ENCODE measurements at regions not wholly inside any gene's neighbourhood (a gene's known extent, or its start where the extent isn't known, plus 50 kb on each side); places are given as distances from the start of the nearest gene placed in this dataset.

DNA sequence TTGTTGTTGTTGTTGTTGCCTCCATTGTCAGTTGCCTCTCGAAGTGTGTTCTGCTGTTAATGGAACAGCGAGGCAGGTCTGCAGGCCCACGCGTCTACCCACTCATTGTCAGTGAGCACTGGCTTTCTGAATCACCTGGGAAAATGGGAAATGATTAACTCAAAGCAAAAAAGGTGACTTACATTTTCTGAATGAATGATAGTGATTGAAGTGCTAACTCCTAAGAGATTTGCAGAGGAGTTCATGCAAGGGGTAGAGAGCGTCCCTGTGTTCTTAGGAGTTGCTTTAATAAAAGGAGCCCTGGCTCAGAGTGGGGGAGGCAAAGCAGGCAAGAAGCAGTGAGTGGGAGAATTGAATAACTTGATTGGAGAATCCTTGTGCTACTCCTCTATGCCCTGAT, 177.6 kb downstream of the CAND1 start:
- TF ChIP-seq EP300 (IDR thresholded peaks at IDR 0.05) (no peak), POLR2A (IDR thresholded peaks at IDR 0.05) (no peak)
- TF ChIP-seq, protein P1, sequence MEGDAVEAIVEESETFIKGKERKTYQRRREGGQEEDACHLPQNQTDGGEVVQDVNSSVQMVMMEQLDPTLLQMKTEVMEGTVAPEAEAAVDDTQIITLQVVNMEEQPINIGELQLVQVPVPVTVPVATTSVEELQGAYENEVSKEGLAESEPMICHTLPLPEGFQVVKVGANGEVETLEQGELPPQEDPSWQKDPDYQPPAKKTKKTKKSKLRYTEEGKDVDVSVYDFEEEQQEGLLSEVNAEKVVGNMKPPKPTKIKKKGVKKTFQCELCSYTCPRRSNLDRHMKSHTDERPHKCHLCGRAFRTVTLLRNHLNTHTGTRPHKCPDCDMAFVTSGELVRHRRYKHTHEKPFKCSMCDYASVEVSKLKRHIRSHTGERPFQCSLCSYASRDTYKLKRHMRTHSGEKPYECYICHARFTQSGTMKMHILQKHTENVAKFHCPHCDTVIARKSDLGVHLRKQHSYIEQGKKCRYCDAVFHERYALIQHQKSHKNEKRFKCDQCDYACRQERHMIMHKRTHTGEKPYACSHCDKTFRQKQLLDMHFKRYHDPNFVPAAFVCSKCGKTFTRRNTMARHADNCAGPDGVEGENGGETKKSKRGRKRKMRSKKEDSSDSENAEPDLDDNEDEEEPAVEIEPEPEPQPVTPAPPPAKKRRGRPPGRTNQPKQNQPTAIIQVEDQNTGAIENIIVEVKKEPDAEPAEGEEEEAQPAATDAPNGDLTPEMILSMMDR (IDR thresholded peaks at IDR 0.05), result no peak

Data from stomach (tissue), 4 donors.